GM12873 (cell line): ENCODE measurements at regions not wholly inside any gene's neighbourhood (a gene's known extent, or its start where the extent isn't known, plus 50 kb on each side); places are given as distances from the start of the nearest gene placed in this dataset.

Source experiments
- CTCF ChIP-seq: IDR thresholded peaks from 2 replicates; pipeline ENCODE4 v1.5.1; 2012; ENCODE audit warnings: low read depth, mild to moderate bottlenecking, moderate library complexity, low read length, control low read depth; ENCODE audit not compliant: insufficient read depth; ENCODE audit errors: missing control alignments

GRCh38 chr1:30153743-30154449, 569.5 kb downstream of the MATN1 start:
- TF ChIP-seq CTCF, result no peak

GRCh38 chr1:30151826-30152225, 571.6 kb downstream of the MATN1 start:
- no peak for TF ChIP-seq CTCF

- no peak for TF ChIP-seq CTCF
These were observed 572.3 kb downstream of the MATN1 start for GRCh38 chr1:30151119-30151518.

- TF ChIP-seq CTCF, result no peak
These were observed 574.2 kb downstream of the MATN1 start for GRCh38 chr1:30149226-30149625.

GRCh38 chr1:30148676-30149075, 574.7 kb downstream of the MATN1 start:
- no peak for TF ChIP-seq CTCF

- no peak for TF ChIP-seq CTCF
These were observed 576.2 kb downstream of the MATN1 start for GRCh38 chr1:30147188-30147587.

GRCh38 chr1:30146448-30146847, 576.9 kb downstream of the MATN1 start:
- TF ChIP-seq CTCF, result no peak
